HG03432 (cell line): ENCODE measurements at regions not wholly inside any gene's neighbourhood (a gene's known extent, or its start where the extent isn't known, plus 50 kb on each side); places are given as distances from the start of the nearest gene placed in this dataset.
"Not testable (repeated sequence)": the region's sequence is repeated elsewhere in the genome, so short reads cannot be mapped to it uniquely, and the experiment has no call there.

Experiments
- ATAC-seq: cut with Tn5 transposase; IDR thresholded peaks from one replicate; pipeline ENCODE4 v1.9.1; 2021; ENCODE audit warnings: mild to moderate bottlenecking, moderate library complexity; ENCODE audit not compliant: unreplicated experiment

DNA sequence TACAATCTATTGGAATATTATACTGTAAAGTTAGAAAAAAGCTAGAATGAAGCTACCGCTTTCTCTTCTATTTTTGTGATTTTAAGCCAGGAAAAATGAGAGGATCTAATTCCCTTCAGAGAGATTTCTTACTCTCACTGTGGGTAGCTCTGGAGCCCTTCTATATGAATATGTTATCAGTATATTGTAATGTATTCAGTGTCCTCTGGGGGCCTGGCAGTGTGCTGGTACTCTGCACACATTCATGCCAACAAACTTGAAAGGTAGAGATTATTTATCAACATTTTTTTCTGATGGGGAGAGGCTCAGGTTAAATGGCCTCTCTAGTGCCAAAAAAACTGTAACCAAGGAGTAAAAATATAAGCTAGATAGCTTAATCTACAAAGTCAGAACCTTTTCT, 292.8 kb downstream of the TTC6 start:
- ATAC-seq, result no peak

GRCh38 chr14:37889087-37889486, 293.7 kb downstream of the TTC6 start:
- no peak for ATAC-seq

GRCh38 chr14:37890095-37890494, 294.7 kb downstream of the TTC6 start:
- ATAC-seq, result no peak

GRCh38 chr14:37891500-37891899, 296.1 kb downstream of the TTC6 start:
- ATAC-seq, result not testable (repeated sequence)

GRCh38 chr14:37894463-37894862, 299.0 kb downstream of the TTC6 start:
- no peak for ATAC-seq

DNA sequence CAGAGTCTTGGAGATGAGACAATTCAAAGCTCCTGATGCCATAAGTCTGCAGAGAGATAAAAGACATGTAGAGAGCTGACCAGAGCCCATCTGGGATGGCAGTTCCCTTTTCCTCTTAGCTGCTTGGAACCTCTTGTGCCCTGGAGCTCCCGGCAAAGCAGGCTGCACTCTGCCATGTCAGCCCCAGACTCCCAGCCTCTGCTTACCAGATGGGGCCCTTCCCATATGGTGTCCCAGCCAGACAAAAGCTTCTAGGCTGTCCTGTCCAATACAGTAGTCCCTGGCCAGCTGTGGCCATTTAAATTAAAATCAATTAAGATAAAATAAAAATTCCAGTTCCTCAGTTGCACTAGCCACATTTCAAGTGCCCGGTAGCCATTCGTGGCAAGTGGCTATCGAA, 303.9 kb downstream of the TTC6 start:
- no peak for ATAC-seq

DNA sequence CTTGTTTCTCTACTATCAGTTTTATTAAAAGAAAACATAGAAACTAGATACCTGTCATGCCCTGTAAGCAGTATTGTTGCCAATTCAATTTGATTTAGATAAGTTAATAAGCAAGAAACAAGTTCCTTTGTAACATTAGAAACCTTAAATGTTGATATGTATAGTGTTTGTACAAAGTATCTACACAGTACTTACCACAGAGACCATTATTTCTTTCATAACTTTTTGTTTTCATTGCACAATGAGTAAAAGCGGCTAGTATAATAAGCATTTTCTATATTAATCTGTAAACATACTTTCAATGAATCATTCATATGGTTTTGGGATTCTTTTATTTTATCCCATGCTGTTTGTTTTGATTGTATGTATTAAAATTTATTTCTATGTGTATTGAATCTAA, 305.1 kb downstream of the TTC6 start:
- no peak for ATAC-seq

- ATAC-seq, result no peak
Observed at GRCh38 chr14:37901978-37902377, 305.7 kb upstream of the SSTR1 start.

DNA sequence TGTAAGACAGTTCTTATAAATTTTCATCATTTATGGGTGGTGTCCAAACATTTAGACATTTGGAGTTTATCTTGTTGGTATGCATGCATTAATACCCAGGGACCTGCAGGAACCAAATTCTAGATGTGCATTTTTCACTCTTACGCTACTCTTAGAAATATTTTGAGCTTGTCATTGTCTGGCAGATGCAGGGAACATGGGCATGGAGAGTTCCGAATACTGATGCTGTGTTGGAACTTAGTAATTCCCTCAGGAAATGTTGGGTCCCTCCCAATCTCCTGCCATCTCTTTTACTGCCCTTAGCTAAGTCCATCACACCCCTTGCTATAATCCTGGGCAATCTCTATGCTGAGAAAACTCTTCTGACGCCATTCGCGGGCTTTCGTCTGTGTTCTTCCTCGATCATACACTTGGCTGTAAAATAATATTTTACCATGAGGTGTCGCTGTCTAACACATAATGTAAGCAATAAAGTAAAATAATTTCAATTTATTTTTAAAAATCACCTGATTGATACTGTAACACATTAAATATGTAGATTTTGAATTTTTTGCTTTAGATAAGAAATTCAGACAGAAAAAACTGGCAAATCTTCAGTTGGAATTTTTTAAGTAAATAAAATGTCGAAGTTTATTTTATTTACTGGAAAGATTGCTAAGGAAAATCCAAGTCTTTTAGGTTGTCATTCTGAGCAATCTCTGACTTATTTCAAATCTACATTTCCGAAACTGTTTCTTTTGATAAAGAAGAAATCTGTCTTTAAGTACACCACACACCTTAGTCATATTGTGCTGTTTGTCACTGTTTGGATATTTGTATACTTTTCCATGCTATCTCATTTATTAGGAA, 304.1 kb upstream of the SSTR1 start:
- ATAC-seq, result no peak

- ATAC-seq, result no peak
Observed at GRCh38 chr14:37924622-37925021, 283.1 kb upstream of the SSTR1 start.

DNA sequence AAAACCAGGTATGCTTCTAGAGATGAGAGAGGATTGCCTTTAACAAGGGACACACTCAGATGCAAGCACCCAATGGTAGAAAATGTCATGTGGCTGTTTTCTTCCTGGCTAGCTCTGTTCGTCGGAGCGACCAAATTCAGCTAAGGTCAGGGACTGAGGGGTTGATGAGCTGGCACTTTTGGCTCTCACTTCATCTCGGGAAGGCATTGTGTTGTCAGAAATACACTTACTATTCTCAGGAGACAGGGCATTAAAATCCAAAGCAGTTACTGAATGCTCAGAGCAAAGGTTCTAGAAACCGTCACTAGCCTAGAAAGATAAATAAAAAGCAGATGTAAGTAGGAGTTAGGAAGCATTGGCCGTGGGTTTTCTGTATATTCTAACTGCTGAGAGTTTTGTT, 275.7 kb upstream of the SSTR1 start:
- ATAC-seq, result no peak

- no peak for ATAC-seq
Observed at GRCh38 chr14:37932481-37932880, 275.2 kb upstream of the SSTR1 start.

GRCh38 chr14:37936971-37937370, 270.7 kb upstream of the SSTR1 start:
- ATAC-seq, result no peak

- no peak for ATAC-seq
Observed at GRCh38 chr14:37939442-37940028, 268.2 kb upstream of the SSTR1 start.

- no peak for ATAC-seq
Observed at GRCh38 chr14:37945959-37946358, 261.7 kb upstream of the SSTR1 start.

GRCh38 chr14:37946819-37947218, 260.9 kb upstream of the SSTR1 start:
- ATAC-seq, result no peak

- no peak for ATAC-seq
Observed at GRCh38 chr14:37948266-37948665, 259.4 kb upstream of the SSTR1 start.

DNA sequence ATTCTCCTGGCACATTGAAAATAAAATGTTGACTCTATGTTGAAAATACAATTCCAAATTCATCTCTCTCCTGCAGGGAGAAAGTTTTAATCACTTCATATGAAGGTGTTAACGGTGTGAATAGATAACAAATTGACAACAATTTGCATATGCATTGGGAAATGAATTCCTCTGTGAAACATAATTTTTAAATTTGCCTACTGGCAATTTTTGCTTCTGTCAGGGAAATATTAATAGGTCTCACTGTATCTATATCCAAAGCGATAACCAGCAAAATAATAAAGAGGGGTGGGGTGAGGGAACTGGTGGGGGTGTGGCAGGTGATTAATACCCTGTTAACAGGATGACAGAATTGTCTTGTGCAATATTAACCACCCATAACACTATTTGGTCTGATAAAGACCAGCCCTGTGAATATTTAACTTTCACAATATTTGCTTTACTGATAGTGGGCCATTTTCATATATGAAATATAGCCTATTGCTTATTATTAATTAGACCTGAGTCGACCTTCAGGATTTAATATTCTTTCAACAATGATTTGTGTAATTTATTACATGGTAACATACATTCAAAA, 239.0 kb upstream of the SSTR1 start:
- ATAC-seq, result no peak

GRCh38 chr14:37969511-37969979, 238.2 kb upstream of the SSTR1 start:
- ATAC-seq, result no peak

DNA sequence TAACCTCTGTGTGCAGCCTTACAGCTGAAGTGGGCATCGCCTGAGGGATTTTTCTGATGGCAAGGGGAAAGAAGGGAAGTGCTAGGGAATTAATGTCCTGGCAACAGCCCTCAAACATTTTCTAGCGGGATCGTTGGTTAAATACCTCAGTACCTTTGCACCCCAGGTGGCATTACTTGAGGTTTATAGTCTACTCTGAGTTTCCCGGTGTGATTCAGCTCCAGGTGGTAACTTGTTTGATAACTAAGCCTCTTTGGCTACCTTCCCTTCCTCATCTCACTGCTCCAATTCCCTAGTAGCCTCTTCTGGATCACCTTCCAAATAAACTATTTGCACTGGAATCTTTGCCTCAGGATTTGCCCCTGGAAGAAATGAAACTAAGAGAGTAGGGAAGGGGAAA, 237.0 kb upstream of the SSTR1 start:
- no peak for ATAC-seq

DNA sequence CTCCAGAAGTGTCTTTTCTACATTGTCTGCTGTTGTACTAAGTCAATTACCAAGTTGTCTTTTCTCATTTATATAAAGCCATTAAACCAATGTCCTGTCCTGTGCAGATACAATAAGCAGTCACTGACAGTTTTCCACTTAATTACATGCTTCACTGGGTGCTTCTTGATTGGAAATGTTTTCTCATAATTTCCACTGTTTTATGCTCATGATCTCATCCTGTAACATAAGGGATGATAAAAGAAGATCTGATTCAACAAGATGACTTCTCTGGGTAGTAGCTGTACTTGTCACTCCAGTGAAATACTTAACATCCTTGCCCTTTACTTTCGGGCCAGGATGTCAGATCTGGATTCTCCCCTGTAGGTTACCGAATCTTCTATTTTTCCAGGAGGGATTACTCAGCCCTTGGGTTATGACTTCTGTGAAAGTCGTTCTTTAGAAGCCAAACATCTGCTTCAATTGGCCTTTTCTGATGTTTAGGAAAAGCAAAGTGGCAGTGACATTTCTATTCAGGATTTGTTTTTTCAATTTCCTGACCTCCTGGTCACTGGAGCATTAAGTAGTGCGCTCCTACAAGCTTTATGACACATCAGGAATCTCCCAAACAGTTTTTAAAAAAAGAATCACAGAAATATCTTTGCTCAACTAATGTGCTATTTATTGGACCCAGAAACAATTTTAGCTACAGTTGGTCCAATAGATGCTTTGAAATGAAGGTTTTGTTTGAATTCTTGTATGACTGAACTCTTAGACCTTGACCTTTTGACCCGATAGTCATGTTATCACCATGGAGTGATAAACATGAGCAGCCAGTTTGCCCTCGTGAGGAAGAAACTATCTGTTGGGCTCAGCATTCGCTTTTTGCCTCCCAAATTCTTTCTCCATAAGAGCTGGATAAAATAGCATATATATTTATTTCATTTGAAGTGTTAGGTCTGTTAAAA, 234.5 kb upstream of the SSTR1 start:
- ATAC-seq, result no peak
